Tibial nerve (tissue), 4 donors: ENCODE measurements at regions not wholly inside any gene's neighbourhood (a gene's known extent, or its start where the extent isn't known, plus 50 kb on each side); places are given as distances from the start of the nearest gene placed in this dataset.
A peak's percentile ranks its signal among the peaks of the same experiment; 100 is the strongest.

ENCODE experiments used
- DNase-seq, 2 donors: peaks; one replicate each; pipeline ENCODE4 v3.0.0-alpha.2; 2019; ENCODE audit warnings: low spot score in 2 of 2
- H3K27ac ChIP-seq, 4 donors: fragments of 200-600 bp; sonication (generic) in 3 of 4; one replicate each; pipeline ENCODE4 v1.5.1; 2017 to 2019; ENCODE audit warnings: mild to moderate bottlenecking in 1 of 4
- H3K27me3 ChIP-seq, 2 donors: fragments of 200-600 bp; sonication (generic) in 1 of 2; one replicate each; pipeline versions ENCODE4 v1.5.1 to v1.6.0; 2017 to 2019
- H3K36me3 ChIP-seq, 3 donors: fragments of 200-600 bp; sonication (generic); one replicate each; pipeline ENCODE4 v1.5.1; 2018 to 2019
- H3K4me1 ChIP-seq, 4 donors: fragments of 200-600 bp; sonication (generic) in 3 of 4; one replicate each; pipeline ENCODE4 v1.5.1; 2017 to 2019
- H3K4me3 ChIP-seq, 4 donors: fragments of 200-600 bp; sonication (generic) in 3 of 4; one replicate each; pipeline ENCODE4 v1.5.1; 2017 to 2019; ENCODE audit warnings: mild to moderate bottlenecking in 1 of 4, moderate library complexity in 1 of 4
- H3K9me3 ChIP-seq, 4 donors: fragments of 200-600 bp; sonication (generic) in 3 of 4; one replicate each; pipeline ENCODE4 v1.5.1; 2017 to 2019
- CTCF ChIP-seq, 5 experiments: fragments of 200-600 bp in 3 of 5; fragments of 450-650 bp in 2 of 5; sonication (generic) in 3 of 5; IDR thresholded peaks; one replicate each; pipeline ENCODE4 v1.5.1; 2016 to 2019; ENCODE audit warnings: antibody characterized with exemption in 5 of 5, mild to moderate bottlenecking in 3 of 5, moderate library complexity in 2 of 5
- EP300 ChIP-seq, 2 donors: sonication (generic); formaldehyde crosslinking; IDR thresholded peaks; one replicate each; pipeline ENCODE4 v1.6.1; 2017; ENCODE audit warnings: antibody characterized with exemption in 2 of 2, mild to moderate bottlenecking in 1 of 2
- POLR2A ChIP-seq, 2 donors: fragments of 450-650 bp; IDR thresholded peaks; one replicate each; pipeline ENCODE4 v1.6.1; 2017; ENCODE audit warnings: antibody characterized with exemption in 2 of 2, mild to moderate bottlenecking in 2 of 2, moderate library complexity in 2 of 2
- WGBS, 2 donors: methylation state at CpG; one replicate each; pipeline ENCODE4 v1.1.5; 2018; 5-methylcytosine and 5-hydroxymethylcytosine counted together

- DNase-seq = no peak
- Histone ChIP-seq H3K4me1 (no peaks in the 10 kb centered on the region), H3K36me3 (no peaks in the 10 kb centered on the region), H3K4me3 (no peak overlapping the region), H3K9me3 (no peaks in the 10 kb centered on the region), H3K27ac (no peak overlapping the region), H3K27me3 (no peaks in the 10 kb centered on the region)
- 20 to 21% methylated on average over 8 of the region's 8 CpGs for WGBS, 2 donors
- no peak for TF ChIP-seq CTCF (IDR thresholded peaks at IDR 0.05)
- TF ChIP-seq EP300 (IDR thresholded peaks at IDR 0.05) = no peak
- TF ChIP-seq POLR2A (IDR thresholded peaks at IDR 0.05) = no peak
These were observed 118.0 kb upstream of the POU3F2 start for GRCh38 chr6:98716341-98716740.

- H3K4me3 ChIP-seq = no peak overlapping the region
- TF ChIP-seq POLR2A (IDR thresholded peaks at IDR 0.05) (no peak), CTCF (IDR thresholded peaks at IDR 0.05) (no peak), EP300 (IDR thresholded peaks at IDR 0.05) (no peak)
- no peaks in the 10 kb centered on the region for H3K27me3 ChIP-seq
- 56 to 65% methylated on average over 6 of the region's 6 CpGs for WGBS, 2 donors
- no peaks in the 10 kb centered on the region for H3K4me1 ChIP-seq
- DNase-seq = no peak
- no peak overlapping the region for H3K27ac ChIP-seq
- H3K36me3 ChIP-seq = no peaks in the 10 kb centered on the region
- no peaks in the 10 kb centered on the region for H3K9me3 ChIP-seq
These were observed 117.0 kb upstream of the POU3F2 start for GRCh38 chr6:98717322-98717877.

GRCh38 chr6:98717988-98718387 lies 116.4 kb upstream of the POU3F2 start:
- H3K4me1 ChIP-seq = no peaks in the 10 kb centered on the region
- no peak overlapping the region for H3K27ac ChIP-seq
- H3K27me3 ChIP-seq = no peaks in the 10 kb centered on the region
- WGBS, 2 donors = 79 to 80% methylated on average over 2 of the region's 2 CpGs
- no peaks in the 10 kb centered on the region for H3K9me3 ChIP-seq
- H3K36me3 ChIP-seq = no peaks in the 10 kb centered on the region
- TF ChIP-seq POLR2A (IDR thresholded peaks at IDR 0.05) (no peak), CTCF (IDR thresholded peaks at IDR 0.05) (no peak), EP300 (IDR thresholded peaks at IDR 0.05) (no peak)
- DNase-seq = no peak
- H3K4me3 ChIP-seq = no peak overlapping the region

GRCh38 chr6:98724537-98724936 lies 109.8 kb upstream of the POU3F2 start:
- no peak overlapping the region for H3K27ac ChIP-seq
- no peak for TF ChIP-seq POLR2A (IDR thresholded peaks at IDR 0.05)
- TF ChIP-seq CTCF (IDR thresholded peaks at IDR 0.05) = no peak
- no peak for TF ChIP-seq EP300 (IDR thresholded peaks at IDR 0.05)

GRCh38 chr6:98747273-98747672 lies 87.1 kb upstream of the POU3F2 start:
- TF ChIP-seq EP300 (IDR thresholded peaks at IDR 0.05) = no peak
- TF ChIP-seq CTCF (IDR thresholded peaks at IDR 0.05) = no peak
- TF ChIP-seq POLR2A (IDR thresholded peaks at IDR 0.05) = no peak
- Histone ChIP-seq H3K9me3 (peaks cover 0 to 3% (median 0%) of the 10 kb centered on the region in 4 donors), H3K4me3 (no peak overlapping the region), H3K36me3 (no peaks in the 10 kb centered on the region), H3K4me1 (no peaks in the 10 kb centered on the region), H3K27me3 (no peaks in the 10 kb centered on the region), H3K27ac (peak overlapping the region in 1 of 4 donors; percentile 33)
- 19 to 42% methylated on average over 1 of the region's 1 CpG for WGBS, 2 donors
- DNase-seq = no peak

More at GRCh38 chr6:98724537-98724936, 109.8 kb upstream of the POU3F2 start:
- Histone ChIP-seq H3K27me3 (no peaks in the 10 kb centered on the region), H3K4me3 (no peak overlapping the region), H3K36me3 (no peaks in the 10 kb centered on the region), H3K9me3 (no peaks in the 10 kb centered on the region), H3K4me1 (no peaks in the 10 kb centered on the region)
- DNase-seq = no peak
